Lower leg skin (tissue), 3 donors: ENCODE measurements at regions not wholly inside any gene's neighbourhood (a gene's known extent, or its start where the extent isn't known, plus 50 kb on each side); places are given as distances from the start of the nearest gene placed in this dataset.
"Not testable (repeated sequence)": the region's sequence is repeated elsewhere in the genome, so short reads cannot be mapped to it uniquely, and the experiment has no call there.

Experiments
- POLR2A ChIP-seq, 2 donors: fragments of 450-650 bp; IDR thresholded peaks; one replicate each; pipeline ENCODE4 v1.6.1; 2016 to 2017; ENCODE audit warnings: antibody characterized with exemption in 2 of 2, mild to moderate bottlenecking in 1 of 2, moderate library complexity in 1 of 2
- TF ChIP-seq, protein P1 (sequence below), 3 donors: fragments of 450-650 bp; IDR thresholded peaks; one replicate each; pipeline ENCODE4 v1.5.1; 2016; ENCODE audit warnings: antibody characterized with exemption in 3 of 3, mild to moderate bottlenecking in 3 of 3, moderate library complexity in 2 of 3

DNA sequence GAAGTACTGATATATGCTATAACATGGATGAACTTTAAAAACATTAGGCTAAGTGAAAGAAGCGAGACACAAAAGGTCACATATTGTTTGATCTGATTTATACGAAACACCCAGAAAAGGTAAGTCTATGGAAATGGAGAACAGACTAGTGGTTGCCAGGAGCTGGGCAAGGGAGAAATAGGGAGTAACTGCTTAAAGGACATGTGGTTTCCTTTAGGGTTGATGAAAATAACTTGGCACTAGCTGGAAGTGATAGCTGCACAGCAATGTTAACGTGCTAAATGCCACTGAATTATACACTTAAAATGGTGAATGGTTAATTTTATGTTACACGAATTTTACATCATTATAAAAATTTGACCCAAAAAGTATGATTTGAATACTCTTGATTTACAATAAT is 147.7 kb downstream of the SPATA31A1 start:
- not testable (repeated sequence) for TF ChIP-seq POLR2A (IDR thresholded peaks at IDR 0.05)
- TF ChIP-seq, protein P1, sequence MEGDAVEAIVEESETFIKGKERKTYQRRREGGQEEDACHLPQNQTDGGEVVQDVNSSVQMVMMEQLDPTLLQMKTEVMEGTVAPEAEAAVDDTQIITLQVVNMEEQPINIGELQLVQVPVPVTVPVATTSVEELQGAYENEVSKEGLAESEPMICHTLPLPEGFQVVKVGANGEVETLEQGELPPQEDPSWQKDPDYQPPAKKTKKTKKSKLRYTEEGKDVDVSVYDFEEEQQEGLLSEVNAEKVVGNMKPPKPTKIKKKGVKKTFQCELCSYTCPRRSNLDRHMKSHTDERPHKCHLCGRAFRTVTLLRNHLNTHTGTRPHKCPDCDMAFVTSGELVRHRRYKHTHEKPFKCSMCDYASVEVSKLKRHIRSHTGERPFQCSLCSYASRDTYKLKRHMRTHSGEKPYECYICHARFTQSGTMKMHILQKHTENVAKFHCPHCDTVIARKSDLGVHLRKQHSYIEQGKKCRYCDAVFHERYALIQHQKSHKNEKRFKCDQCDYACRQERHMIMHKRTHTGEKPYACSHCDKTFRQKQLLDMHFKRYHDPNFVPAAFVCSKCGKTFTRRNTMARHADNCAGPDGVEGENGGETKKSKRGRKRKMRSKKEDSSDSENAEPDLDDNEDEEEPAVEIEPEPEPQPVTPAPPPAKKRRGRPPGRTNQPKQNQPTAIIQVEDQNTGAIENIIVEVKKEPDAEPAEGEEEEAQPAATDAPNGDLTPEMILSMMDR (IDR thresholded peaks at IDR 0.05) = not testable (repeated sequence)
